Keratinocyte (primary cell): ENCODE measurements at regions not wholly inside any gene's neighbourhood (a gene's known extent, or its start where the extent isn't known, plus 50 kb on each side); places are given as distances from the start of the nearest gene placed in this dataset.

Source experiments
- DNase-seq: peaks from one replicate; pipeline ENCODE4 v3.0.0-alpha.2; 2011; ENCODE audit warnings: low read depth, missing footprints, low spot score
- FAIRE-seq: peaks from 2 replicates; lab custom pipeline; 2011; peaks lifted over from hg19 to GRCh38; lab: Jason Lieb, UNC
- H2AFZ ChIP-seq: 2 replicates; pipeline ENCODE4 v1.6.0; 2012; ENCODE audit warnings: low read length, control low read depth, inconsistent platforms; ENCODE audit not compliant: control insufficient read depth
- H3K27ac ChIP-seq: 2 replicates; pipeline ENCODE4 v1.5.1; 2011; ENCODE audit warnings: low read length; ENCODE audit not compliant: control insufficient read depth, insufficient read depth
- H3K27me3 ChIP-seq: 3 replicates; pipeline ENCODE4 v1.6.0; 2011; ENCODE audit warnings: low read length; ENCODE audit not compliant: control insufficient read depth, insufficient read depth; ENCODE audit errors: extremely low read depth
- H3K36me3 ChIP-seq, 2 experiments: 2 replicates in 1 of 2; 3 replicates in 1 of 2; pipeline ENCODE4 v1.5.1; 2011; ENCODE audit warnings: low read length in 2 of 2, mild to moderate bottlenecking in 1 of 2; ENCODE audit not compliant: control insufficient read depth in 2 of 2, insufficient read depth in 2 of 2; ENCODE audit errors: extremely low read depth in 1 of 2
- H3K4me1 ChIP-seq: 3 replicates; pipeline ENCODE4 v1.5.1; 2011; ENCODE audit warnings: low read length; ENCODE audit not compliant: control insufficient read depth, insufficient read depth; ENCODE audit errors: extremely low read depth
- H3K4me2 ChIP-seq: 3 replicates; pipeline ENCODE4 v1.6.0; 2011; ENCODE audit warnings: low read depth, low read length; ENCODE audit not compliant: control insufficient read depth, insufficient read depth; ENCODE audit errors: extremely low read depth
- H3K4me3 ChIP-seq, 3 experiments: fragments of 200-600 bp in 1 of 3; sonication (generic) in 1 of 3; 2 replicates in 2 of 3; 3 replicates in 1 of 3; pipeline ENCODE4 v1.5.1; 2011 to 2016; ENCODE audit warnings: low read length in 3 of 3, mild to moderate bottlenecking in 3 of 3, control low read depth in 2 of 3, inconsistent platforms in 1 of 3, low read depth in 1 of 3, mixed read lengths in 1 of 3, mixed run types in 1 of 3, moderate library complexity in 1 of 3; ENCODE audit not compliant: control insufficient read depth in 2 of 3, insufficient read depth in 2 of 3; ENCODE audit errors: extremely low read depth in 1 of 3
- H3K79me2 ChIP-seq: 2 replicates; pipeline ENCODE4 v1.6.0; 2012; ENCODE audit warnings: low read length; ENCODE audit not compliant: control insufficient read depth, insufficient read depth
- H3K9ac ChIP-seq: 3 replicates; pipeline ENCODE4 v1.6.0; 2011; ENCODE audit warnings: low read length; ENCODE audit not compliant: control insufficient read depth, insufficient read depth; ENCODE audit errors: extremely low read depth
- H3K9me1 ChIP-seq: 3 replicates; pipeline ENCODE4 v1.6.0; 2011; ENCODE audit warnings: low read length; ENCODE audit not compliant: control insufficient read depth, insufficient read depth; ENCODE audit errors: extremely low read depth
- H3K9me3 ChIP-seq: 2 replicates; pipeline ENCODE4 v1.5.1; 2012; ENCODE audit warnings: low read depth, low read length; ENCODE audit not compliant: control insufficient read depth
- H4K20me1 ChIP-seq: 3 replicates; pipeline ENCODE4 v1.6.0; 2011; ENCODE audit warnings: low read length; ENCODE audit not compliant: control insufficient read depth, insufficient read depth; ENCODE audit errors: extremely low read depth
- CTCF ChIP-seq, 3 experiments: IDR thresholded peaks in 1 of 3; conservative IDR thresholded peaks in 1 of 3; optimal IDR thresholded peaks in 1 of 3; 2 replicates in 2 of 3; 3 replicates in 1 of 3; pipeline versions ENCODE3 to v1.5.1; 2011; ENCODE audit warnings: low read length in 3 of 3, mild to moderate bottlenecking in 3 of 3, moderate library complexity in 2 of 3, control low read depth in 1 of 3, inconsistent platforms in 1 of 3; ENCODE audit not compliant: insufficient read depth in 2 of 3; ENCODE audit errors: extremely low read depth in 1 of 3
- EZH2 ChIP-seq: IDR thresholded peaks from one replicate; pipeline ENCODE4 v1.6.1; 2012; ENCODE audit warnings: inconsistent platforms, mild to moderate bottlenecking, low read length, moderate library complexity
- dilution Hi-C: fragments of 300-500 bp; cut with MboI; formaldehyde crosslinking; loops from one replicate; pipeline ENCODE4 v1.7.0; 2020; ENCODE audit warnings: low sequenced_read_pairs; ENCODE audit not compliant: extremely low pct_ligation_motif_present

GRCh38 chr15:81526029-81526428 lies 152.0 kb upstream of the TMC3 start:
- Histone ChIP-seq H2AFZ (no peak overlapping the region), H3K36me3 (no peaks in the 10 kb centered on the region), H3K4me2 (no peak overlapping the region), H3K79me2 (no peaks in the 10 kb centered on the region), H3K9ac (no peak overlapping the region), H3K4me3 (no peak overlapping the region), H4K20me1 (no peaks in the 10 kb centered on the region), H3K4me1 (no peaks in the 10 kb centered on the region), H3K9me1 (no peaks in the 10 kb centered on the region), H3K27me3 (no peaks in the 10 kb centered on the region), H3K9me3 (no peaks in the 10 kb centered on the region), H3K27ac (no peak overlapping the region)
- TF ChIP-seq CTCF (optimal IDR thresholded peaks at IDR 0.05 in 1 of 3, IDR thresholded peaks at IDR 0.05 in 1 of 3, conservative IDR thresholded peaks at IDR 0.05 in 1 of 3; ENCODE audit: extremely low read depth in 1 of 3, insufficient read depth in 2 of 3, low read length in 3 of 3) (no peak), EZH2 (no peak)
- dilution Hi-C loops, result no loop called here
- FAIRE-seq (no peak), DNase-seq (no peak)

- FAIRE-seq (no peak), DNase-seq (no peak)
- H3K27ac ChIP-seq, result no peak overlapping the region
- H3K36me3 ChIP-seq, result no peaks in the 10 kb centered on the region
- no peak overlapping the region for H3K9ac ChIP-seq
- H3K4me1 ChIP-seq, result no peaks in the 10 kb centered on the region
- H3K9me1 ChIP-seq, result no peaks in the 10 kb centered on the region
- no peak overlapping the region for H3K4me2 ChIP-seq
- no peak for TF ChIP-seq EZH2
- TF ChIP-seq CTCF (optimal IDR thresholded peaks at IDR 0.05 in 1 of 3, IDR thresholded peaks at IDR 0.05 in 1 of 3, conservative IDR thresholded peaks at IDR 0.05 in 1 of 3; ENCODE audit: extremely low read depth in 1 of 3, insufficient read depth in 2 of 3, low read length in 3 of 3), result no peak
- dilution Hi-C loops, result no loop called here
- no peaks in the 10 kb centered on the region for H3K79me2 ChIP-seq
- no peak overlapping the region for H2AFZ ChIP-seq
- no peak overlapping the region for H3K4me3 ChIP-seq
- H3K27me3 ChIP-seq, result no peaks in the 10 kb centered on the region
- no peaks in the 10 kb centered on the region for H4K20me1 ChIP-seq
- H3K9me3 ChIP-seq, result no peaks in the 10 kb centered on the region
Observed at GRCh38 chr15:81524496-81524895, 150.5 kb upstream of the TMC3 start.
